SU-DHL-6 (cell line): ENCODE measurements at regions not wholly inside any gene's neighbourhood (a gene's known extent, or its start where the extent isn't known, plus 50 kb on each side); places are given as distances from the start of the nearest gene placed in this dataset.

Experiments
- EZH2phosphoT487 ChIP-seq: fragments of 200-600 bp; sonication (generic), shearing (Covaris generic); conservative IDR thresholded peaks from 2 replicates; pipeline ENCODE4 v1.6.1; 2018; ENCODE audit warnings: mild to moderate bottlenecking, antibody characterized with exemption, low read length, moderate library complexity, mixed read lengths
- TF ChIP-seq, protein P1 (sequence below): fragments of 200-600 bp; sonication (generic); IDR thresholded peaks from one replicate; pipeline ENCODE4 v1.5.1; 2017; ENCODE audit warnings: antibody characterized with exemption, mild to moderate bottlenecking, low read length, moderate library complexity; ENCODE audit not compliant: insufficient read depth, poor library complexity, severe bottlenecking

- TF ChIP-seq, protein P1, sequence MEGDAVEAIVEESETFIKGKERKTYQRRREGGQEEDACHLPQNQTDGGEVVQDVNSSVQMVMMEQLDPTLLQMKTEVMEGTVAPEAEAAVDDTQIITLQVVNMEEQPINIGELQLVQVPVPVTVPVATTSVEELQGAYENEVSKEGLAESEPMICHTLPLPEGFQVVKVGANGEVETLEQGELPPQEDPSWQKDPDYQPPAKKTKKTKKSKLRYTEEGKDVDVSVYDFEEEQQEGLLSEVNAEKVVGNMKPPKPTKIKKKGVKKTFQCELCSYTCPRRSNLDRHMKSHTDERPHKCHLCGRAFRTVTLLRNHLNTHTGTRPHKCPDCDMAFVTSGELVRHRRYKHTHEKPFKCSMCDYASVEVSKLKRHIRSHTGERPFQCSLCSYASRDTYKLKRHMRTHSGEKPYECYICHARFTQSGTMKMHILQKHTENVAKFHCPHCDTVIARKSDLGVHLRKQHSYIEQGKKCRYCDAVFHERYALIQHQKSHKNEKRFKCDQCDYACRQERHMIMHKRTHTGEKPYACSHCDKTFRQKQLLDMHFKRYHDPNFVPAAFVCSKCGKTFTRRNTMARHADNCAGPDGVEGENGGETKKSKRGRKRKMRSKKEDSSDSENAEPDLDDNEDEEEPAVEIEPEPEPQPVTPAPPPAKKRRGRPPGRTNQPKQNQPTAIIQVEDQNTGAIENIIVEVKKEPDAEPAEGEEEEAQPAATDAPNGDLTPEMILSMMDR: no peak
- no peak for TF ChIP-seq EZH2phosphoT487
These were observed 197.8 kb upstream of the ZNF717 start for GRCh38 chr3:75983111-75983510.
